NOMO-1 (cell line): ENCODE measurements at regions not wholly inside any gene's neighbourhood (a gene's known extent, or its start where the extent isn't known, plus 50 kb on each side); places are given as distances from the start of the nearest gene placed in this dataset.
A peak's percentile ranks its signal among the peaks of the same experiment; 100 is the strongest.

ENCODE experiments used
- DNase-seq, 2 experiments: peaks; one replicate each; lab custom pipeline; 2025; ENCODE audit not compliant: unreplicated experiment in 2 of 2; lab: John Stamatoyannopoulos, UW

- DNase-seq: no peak
Observed at GRCh38 chr5:176711883-176712282, 64.6 kb downstream of the TSPAN17 start.

DNA sequence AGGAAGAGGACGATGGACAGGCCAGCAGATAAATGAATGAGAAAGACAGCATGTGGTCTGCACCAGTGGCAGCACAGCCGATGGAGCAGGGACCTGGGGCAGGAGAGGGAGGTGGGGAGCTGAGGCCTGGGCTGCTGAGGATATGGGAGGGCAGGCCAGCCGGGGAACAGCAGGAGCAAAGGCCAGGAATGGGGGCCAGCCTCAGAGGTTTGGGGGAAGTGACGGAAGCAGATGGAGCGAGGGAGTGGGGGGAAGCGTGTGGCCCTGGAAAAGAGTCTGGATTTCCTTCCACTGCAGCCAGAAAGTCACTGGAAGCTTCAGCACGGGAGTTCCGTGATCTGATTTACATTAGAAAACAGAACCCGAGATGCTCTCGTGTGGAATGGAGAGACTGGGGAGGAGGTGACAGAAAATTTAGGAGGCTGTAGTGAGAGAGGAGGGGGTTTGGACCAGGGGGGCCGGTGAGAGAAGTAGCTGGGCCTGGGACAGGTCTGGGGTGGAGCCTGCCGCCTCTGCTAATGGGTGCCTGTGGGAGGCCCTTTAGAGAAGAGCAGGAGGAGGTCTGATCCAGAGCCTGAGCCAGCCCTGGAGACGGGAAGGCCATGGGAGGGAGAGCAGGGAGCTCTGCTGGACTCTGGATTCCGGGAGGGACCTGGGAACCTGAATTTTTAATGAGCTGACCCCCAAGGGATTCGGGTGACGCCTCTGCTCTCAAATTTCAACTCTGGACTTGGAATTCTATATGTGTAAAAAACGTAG, 65.4 kb downstream of the TSPAN17 start:
- no peak for DNase-seq

GRCh38 chr5:176713409-176713808, 66.1 kb downstream of the TSPAN17 start:
- DNase-seq: no peak

DNA sequence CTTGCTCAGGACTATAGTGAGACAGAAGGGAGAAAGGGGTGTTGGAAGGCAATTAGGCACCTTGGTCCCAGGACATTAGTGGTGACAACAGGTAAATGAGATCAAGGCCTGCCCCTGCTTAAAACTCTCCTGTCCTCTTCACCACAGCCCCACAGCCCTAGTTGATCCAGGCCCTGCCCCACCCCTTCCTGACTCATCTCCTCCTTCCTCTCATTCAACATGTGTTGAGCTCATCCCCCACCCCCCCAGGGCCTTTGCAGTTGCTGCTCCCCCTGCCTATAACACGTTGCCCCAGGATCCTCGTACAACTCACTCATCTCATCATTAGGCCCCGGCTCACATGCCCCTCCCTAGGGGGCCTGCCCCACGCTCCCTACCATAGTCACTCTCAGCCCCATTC, 66.8 kb downstream of the TSPAN17 start:
- DNase-seq: no peak

- DNase-seq: no peak
Observed at GRCh38 chr5:176716320-176716719, 69.0 kb downstream of the TSPAN17 start.

DNA sequence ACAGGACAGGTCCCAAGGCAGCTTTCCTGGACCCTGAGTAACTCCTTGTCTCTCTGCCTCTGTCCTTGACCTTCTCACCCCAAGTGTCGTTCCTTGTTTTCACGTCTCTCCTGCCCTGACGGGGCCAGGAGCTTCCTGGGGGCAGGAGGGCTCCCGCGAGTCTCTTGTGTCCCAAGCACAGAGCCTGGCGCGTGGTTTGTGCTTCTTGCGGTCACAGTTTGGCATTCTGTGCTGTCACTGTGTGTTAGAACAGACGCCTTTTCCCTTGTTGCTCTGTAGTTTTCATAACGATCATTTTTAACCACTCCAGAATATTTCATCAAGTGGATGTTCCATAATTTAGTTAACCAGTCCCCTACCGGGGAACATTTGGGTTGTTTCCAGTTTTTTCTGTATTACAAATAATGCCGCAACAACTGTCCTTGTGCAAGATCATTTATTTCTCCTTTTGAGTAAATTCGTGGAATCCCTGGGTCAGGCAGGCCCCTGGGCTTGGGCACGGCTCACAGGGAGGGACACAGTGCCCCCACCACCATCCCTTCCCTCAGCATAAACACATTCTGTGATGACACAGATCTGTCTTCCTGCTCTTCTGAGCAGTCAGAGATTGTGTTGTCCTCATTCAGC, 71.9 kb downstream of the TSPAN17 start:
- no peak for DNase-seq

DNA sequence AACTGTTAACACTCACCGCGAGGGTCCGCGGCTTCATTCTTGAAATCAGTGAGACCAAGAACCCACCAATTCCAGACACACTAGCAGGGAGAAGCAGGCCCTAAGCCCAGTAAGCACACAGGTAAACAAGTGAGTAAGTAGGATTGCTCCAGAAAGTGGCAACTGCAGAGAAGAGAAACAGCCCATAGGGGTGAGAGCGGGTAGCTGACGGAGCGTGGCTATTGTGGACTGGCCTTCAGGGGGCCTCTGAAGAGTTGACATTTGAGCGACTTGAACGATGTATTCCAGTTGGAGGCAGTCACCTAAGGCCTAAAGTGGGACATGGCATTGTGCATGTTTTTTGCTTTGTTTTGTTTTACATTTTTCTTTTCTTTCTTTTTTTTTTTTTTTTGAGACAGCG, 74.2 kb downstream of the TSPAN17 start:
- no peak for DNase-seq

GRCh38 chr5:176722757-176723156, 75.5 kb downstream of the TSPAN17 start:
- DNase-seq: no peak

DNA sequence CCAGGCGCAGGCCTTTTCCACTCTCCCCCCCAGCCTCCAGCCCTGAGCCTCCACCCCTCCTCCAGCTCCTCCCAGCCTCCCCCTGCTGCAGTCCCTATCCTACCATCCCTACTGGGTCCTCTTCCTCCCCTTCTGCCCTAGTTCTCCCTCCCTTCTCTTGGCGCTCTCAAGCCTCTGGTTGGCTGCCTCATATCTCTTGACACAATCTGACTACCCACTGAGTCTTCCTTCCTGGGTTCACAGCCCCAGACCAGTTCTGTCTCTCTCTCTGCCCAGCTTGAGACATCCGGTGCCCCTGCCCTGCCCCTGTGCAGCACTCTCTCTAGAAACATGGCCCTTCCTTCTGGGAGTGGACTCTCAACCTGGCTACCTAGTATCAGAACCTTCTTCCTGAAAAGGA, 76.2 kb downstream of the TSPAN17 start:
- no peak for DNase-seq

GRCh38 chr5:176724472-176724871, 77.2 kb downstream of the TSPAN17 start:
- no peak for DNase-seq

GRCh38 chr5:176725521-176726280, 78.4 kb downstream of the TSPAN17 start:
- DNase-seq: no peak

- no peak for DNase-seq
Observed at GRCh38 chr5:176726746-176727527, 79.7 kb downstream of the TSPAN17 start.

DNA sequence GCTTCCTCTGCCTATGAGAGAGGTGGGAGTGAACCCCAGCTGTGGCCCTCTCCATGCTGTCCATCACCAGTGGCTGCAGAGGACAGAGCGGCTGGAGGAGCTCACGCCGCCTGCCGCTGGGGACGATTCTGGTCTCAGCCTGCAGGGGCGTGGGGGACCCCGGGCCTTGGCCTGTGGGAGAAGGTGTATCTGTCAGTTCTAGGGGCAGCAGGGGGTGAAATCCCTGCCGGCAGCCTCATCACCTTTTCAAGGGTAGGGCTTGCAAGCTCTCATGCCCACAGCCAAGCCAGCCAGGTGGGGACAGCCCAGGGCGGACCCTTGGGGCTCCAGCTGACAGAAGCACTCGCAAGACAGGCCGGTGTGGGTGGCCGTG, 80.2 kb downstream of the TSPAN17 start:
- no peak for DNase-seq

DNA sequence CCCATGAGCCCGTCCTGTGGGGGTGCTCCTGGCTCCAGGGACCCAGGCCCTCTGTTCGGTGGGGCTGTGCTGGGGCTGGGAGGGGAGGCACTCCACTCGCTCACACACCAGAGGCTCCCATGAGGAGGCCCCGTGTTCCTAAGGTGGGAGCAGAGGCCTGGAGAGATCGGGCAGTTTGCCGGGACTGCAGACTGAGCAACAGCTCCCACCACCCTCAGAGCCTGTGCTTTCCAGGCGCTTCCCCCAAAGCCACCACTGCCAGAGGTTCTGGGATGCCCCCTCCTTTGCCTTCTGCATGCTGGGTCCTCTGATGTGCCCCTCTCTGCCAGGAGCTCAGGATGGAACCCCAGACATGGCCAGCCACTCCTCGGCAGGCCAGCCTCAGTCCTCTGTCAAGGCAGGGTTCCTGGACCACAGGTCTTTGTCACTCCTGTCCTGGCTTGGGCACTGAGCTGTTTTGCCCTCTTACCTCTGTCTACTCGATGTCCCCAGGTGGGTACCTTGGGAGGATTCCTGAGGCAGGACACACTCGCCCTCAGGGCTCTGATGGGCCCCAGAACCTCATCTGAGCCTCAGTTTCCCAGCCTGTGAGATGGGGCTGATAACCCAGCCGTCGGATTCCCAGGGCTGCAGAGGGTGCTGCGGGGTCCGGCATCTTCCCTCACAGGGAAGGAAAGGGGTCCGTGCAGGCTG, 80.8 kb downstream of the TSPAN17 start:
- DNase-seq: no peak

DNA sequence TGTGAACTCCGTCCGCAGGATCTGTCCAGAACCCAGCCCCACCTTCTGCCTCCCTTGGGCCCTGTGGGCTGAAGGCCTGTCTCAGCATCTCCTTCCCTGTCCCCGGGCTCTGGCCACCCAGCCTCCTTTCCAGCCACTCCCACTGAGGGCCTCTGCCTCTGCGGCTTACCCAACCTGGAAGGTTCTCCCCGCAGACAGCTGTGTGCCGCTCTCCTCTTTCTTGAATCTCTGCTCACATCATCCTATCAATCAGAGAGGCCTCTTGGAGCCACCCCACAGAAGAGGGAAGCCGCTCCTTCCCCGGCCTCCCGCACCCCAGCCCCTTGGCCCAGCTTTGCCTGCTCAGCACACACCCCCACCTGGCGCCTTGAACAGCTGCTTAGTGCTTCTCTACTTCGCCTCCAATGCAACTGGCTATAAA, 81.5 kb upstream of the UNC5A start:
- no peak for DNase-seq

DNA sequence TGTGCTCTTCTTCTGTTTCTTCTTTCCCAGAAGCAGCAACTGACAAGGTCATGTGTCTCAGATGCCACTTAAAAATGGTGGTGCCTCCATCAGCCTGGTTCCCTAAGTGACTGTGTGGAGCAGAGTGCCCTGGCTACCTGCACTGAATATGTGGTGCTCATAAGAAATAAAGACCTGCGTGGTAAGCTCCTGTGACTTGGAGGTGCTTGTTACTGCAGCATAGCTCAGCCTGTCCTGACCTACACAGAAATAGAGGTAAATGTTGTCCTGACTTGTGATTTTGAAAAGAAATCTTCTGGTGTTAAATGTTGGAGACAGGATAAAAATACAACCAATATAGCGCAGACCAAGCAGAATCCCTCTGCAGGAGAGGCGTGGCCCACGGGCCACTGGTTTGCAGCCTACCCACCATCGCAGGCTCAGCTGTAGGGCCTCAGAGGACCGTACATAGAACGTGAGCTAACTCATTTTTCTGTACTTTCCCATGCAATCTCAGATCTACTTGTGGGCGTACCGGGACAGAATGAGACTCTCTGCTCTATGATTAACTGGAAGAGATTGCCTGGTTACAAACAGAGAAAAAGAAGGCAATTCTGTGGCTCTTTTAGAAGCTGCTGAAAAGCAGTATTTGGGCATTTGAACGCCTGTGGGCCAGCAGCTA, 79.4 kb upstream of the UNC5A start:
- no peak for DNase-seq

DNA sequence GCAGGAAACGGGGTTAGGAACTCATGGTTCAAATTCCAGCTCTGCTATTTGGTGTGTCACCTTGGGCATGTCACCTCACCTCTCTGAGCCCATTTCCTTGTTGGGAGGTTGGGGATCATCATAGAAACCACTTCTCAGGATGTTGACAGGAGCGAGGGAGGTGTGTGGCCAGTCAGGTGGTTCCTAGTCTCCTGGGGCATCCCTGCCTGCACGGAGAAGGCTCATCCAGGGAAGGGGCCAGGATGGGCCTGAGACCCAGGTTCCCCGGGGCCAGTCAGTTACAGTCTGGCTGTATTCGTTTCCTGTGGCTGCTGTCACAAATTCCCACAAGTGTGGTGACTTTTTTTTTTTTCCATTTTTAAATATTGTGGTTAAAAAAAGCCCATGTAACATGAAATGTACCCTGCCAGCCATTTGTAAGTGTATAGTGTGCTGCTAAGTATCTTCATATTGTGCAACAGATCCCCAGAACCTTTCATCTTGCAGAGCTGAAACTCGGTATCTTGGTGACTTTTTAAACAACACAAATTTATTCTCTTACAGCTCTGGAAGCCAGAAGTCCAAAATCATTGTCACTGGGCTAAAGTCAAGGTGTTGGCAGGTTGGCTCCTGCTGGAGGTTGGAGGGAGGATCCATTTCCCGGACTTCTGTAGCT, 78.7 kb upstream of the UNC5A start:
- DNase-seq: peak in 1 of 2 experiments; percentile 3

- no peak for DNase-seq
Observed at GRCh38 chr5:176732306-176732705, 78.1 kb upstream of the UNC5A start.

DNA sequence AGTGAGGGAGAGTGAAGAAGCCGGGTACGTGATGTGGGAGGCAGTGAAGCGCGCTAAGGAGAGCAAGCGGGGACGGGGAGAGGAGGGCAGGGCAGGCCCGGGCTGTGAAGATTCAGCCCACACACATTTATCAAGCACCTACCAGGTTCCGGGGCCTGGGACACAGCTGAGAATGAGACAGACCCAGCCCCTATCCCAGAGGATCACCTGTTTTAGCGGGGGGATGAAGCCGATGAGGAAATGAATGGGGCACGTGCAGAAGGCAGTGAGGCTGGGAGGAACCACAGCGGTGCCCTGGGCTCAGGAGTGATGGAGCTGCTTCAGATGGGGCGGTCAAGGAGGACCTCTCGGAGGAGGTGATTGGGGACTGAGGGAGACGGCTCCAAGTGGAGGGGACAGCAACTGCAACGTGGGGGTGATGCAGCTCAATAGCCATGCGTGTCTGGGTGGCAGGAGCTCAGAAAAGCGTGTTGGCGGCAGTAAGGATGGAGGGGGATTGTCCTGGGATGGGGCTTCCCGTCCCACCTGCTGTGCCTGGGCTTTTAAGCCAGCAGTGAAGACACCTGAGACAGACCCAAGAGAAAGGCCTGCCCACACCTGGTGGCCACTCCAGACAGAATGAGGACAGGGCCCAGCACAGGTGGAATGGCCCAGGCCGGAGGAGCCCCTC, 77.5 kb upstream of the UNC5A start:
- DNase-seq: no peak
